ENCODE measurements at regions not wholly inside any gene's neighbourhood (a gene's known extent, or its start where the extent isn't known, plus 50 kb on each side); places are given as distances from the start of the nearest gene placed in this dataset.

- DNase-seq, result no peak
- H3K27ac ChIP-seq, result no peak overlapping the region
- no peaks in the 10 kb centered on the region for H3K4me1 ChIP-seq
- H3K36me3 ChIP-seq, result no peaks in the 10 kb centered on the region
- intact Hi-C loops (cut with DNase I), result no loop called here
- TF ChIP-seq CTCF (IDR thresholded peaks at IDR 0.05) (no peak), EP300 (IDR thresholded peaks at IDR 0.05) (no peak), POLR2AphosphoS5 (IDR thresholded peaks at IDR 0.05) (no peak), POLR2A (IDR thresholded peaks at IDR 0.05) (no peak)
- no peaks in the 10 kb centered on the region for H3K9me3 ChIP-seq
- no peak overlapping the region for H3K4me3 ChIP-seq
- no peaks in the 10 kb centered on the region for H3K27me3 ChIP-seq
- 80 to 83% methylated on average over 2 of the region's 2 CpGs for WGBS, 2 donors
Measured at GRCh38 chr2:133810559-133810958, 242.3 kb upstream of the NCKAP5 start.

- intact Hi-C loops (cut with DNase I), result no loop called here
- WGBS, 2 donors, result 54 to 67% methylated on average over 4 of the region's 4 CpGs
- H3K27ac ChIP-seq, result no peak overlapping the region
Measured at GRCh38 chr2:133811409-133812125, 243.3 kb upstream of the NCKAP5 start.

GRCh38 chr2:133812826-133813617 is 244.8 kb upstream of the NCKAP5 start:
- H3K27me3 ChIP-seq, result no peaks in the 10 kb centered on the region
- intact Hi-C loops (cut with DNase I), result no loop called here
- no peak overlapping the region for H3K4me3 ChIP-seq
- H3K4me1 ChIP-seq, result peaks cover 0 to 3% (median 3%) of the 10 kb centered on the region in 4 donors
- no peak for DNase-seq
- 79 to 90% methylated on average over 4 of the region's 4 CpGs for WGBS, 2 donors
- no peak for TF ChIP-seq POLR2AphosphoS5 (IDR thresholded peaks at IDR 0.05)
- TF ChIP-seq EP300 (IDR thresholded peaks at IDR 0.05), result no peak
- no peak for TF ChIP-seq CTCF (IDR thresholded peaks at IDR 0.05)
- TF ChIP-seq POLR2A (IDR thresholded peaks at IDR 0.05), result no peak
- H3K36me3 ChIP-seq, result no peaks in the 10 kb centered on the region
- H3K9me3 ChIP-seq, result no peaks in the 10 kb centered on the region
- H3K27ac ChIP-seq, result no peak overlapping the region

More at GRCh38 chr2:133811409-133812125, 243.3 kb upstream of the NCKAP5 start:
- Histone ChIP-seq H3K4me1 (no peaks in the 10 kb centered on the region), H3K9me3 (no peaks in the 10 kb centered on the region), H3K4me3 (no peak overlapping the region), H3K27me3 (no peaks in the 10 kb centered on the region), H3K36me3 (no peaks in the 10 kb centered on the region)
- no peak for DNase-seq
- TF ChIP-seq EP300 (IDR thresholded peaks at IDR 0.05) (no peak), CTCF (IDR thresholded peaks at IDR 0.05) (no peak), POLR2AphosphoS5 (IDR thresholded peaks at IDR 0.05) (no peak), POLR2A (IDR thresholded peaks at IDR 0.05) (no peak)

GRCh38 chr2:133814890-133815289 is 246.6 kb upstream of the NCKAP5 start:
- Histone ChIP-seq H3K4me1 (peaks cover 0 to 8% (median 7%) of the 10 kb centered on the region in 4 donors), H3K27me3 (no peaks in the 10 kb centered on the region), H3K36me3 (no peaks in the 10 kb centered on the region), H3K4me3 (no peak overlapping the region), H3K9me3 (no peaks in the 10 kb centered on the region), H3K27ac (no peak overlapping the region)
- 69 to 76% methylated on average over 4 of the region's 4 CpGs for WGBS, 2 donors
- DNase-seq, result no peak
- intact Hi-C loops (cut with DNase I), result no loop called here
- TF ChIP-seq POLR2AphosphoS5 (IDR thresholded peaks at IDR 0.05), result no peak
- TF ChIP-seq POLR2A (IDR thresholded peaks at IDR 0.05), result no peak
- no peak for TF ChIP-seq CTCF (IDR thresholded peaks at IDR 0.05)
- TF ChIP-seq EP300 (IDR thresholded peaks at IDR 0.05), result no peak
